GM23338 (cell line): ENCODE measurements at regions not wholly inside any gene's neighbourhood (a gene's known extent, or its start where the extent isn't known, plus 50 kb on each side); places are given as distances from the start of the nearest gene placed in this dataset.

ENCODE experiments used
- ATAC-seq: fragments of 200-7000 bp; cut with Tn5 transposase; 3 replicates; pipeline ENCODE4 v1.9.1; 2020
- DNase-seq: peaks from one replicate; pipeline ENCODE4 v3.0.0-alpha.2; 2015; ENCODE audit warnings: low spot score
- H2AFZ ChIP-seq: fragments of 200-600 bp; sonication (generic); 2 replicates; pipeline ENCODE4 v1.8.0; 2016; ENCODE audit warnings: antibody characterized with exemption, mild to moderate bottlenecking, moderate library complexity
- H3F3A ChIP-seq: fragments of 200-600 bp; sonication (generic); replicated peaks from 2 replicates; pipeline ENCODE4 v1.8.0; 2017; ENCODE audit warnings: antibody characterized with exemption, mixed run types, low read depth
- H3K27ac ChIP-seq: fragments of 200-600 bp; sonication (generic); 2 replicates; pipeline ENCODE4 v1.6.1; 2016; ENCODE audit warnings: low read depth
- H3K27me3 ChIP-seq: fragments of 200-600 bp; sonication (generic); 2 replicates; pipeline ENCODE4 v1.8.0; 2016; ENCODE audit warnings: mild to moderate bottlenecking, mixed run types, moderate library complexity; ENCODE audit not compliant: insufficient read depth
- H3K36me3 ChIP-seq: fragments of 200-600 bp; sonication (generic); 2 replicates; pipeline ENCODE4 v1.8.0; 2016; ENCODE audit warnings: mild to moderate bottlenecking; ENCODE audit not compliant: insufficient read depth
- H3K4me1 ChIP-seq: fragments of 200-600 bp; sonication (generic); 2 replicates; pipeline ENCODE4 v1.8.0; 2016; ENCODE audit warnings: mild to moderate bottlenecking, moderate library complexity; ENCODE audit not compliant: insufficient read depth
- H3K4me2 ChIP-seq: fragments of 200-600 bp; sonication (generic); 2 replicates; pipeline ENCODE4 v1.7.1; 2017; ENCODE audit warnings: mixed run types
- H3K4me3 ChIP-seq: fragments of 200-600 bp; sonication (generic); 2 replicates; pipeline ENCODE4 v1.6.1; 2016; ENCODE audit warnings: mixed run types
- H3K79me2 ChIP-seq: fragments of 200-600 bp; sonication (generic); replicated peaks from 2 replicates; pipeline ENCODE4 v1.8.0; 2017; ENCODE audit warnings: mild to moderate bottlenecking; ENCODE audit not compliant: insufficient read depth
- H3K9me2 ChIP-seq: fragments of 200-600 bp; sonication (generic); 2 replicates; pipeline ENCODE4 v1.8.0; 2017; ENCODE audit not compliant: insufficient read depth
- H4K20me1 ChIP-seq: fragments of 200-600 bp; sonication (generic); replicated peaks from 2 replicates; pipeline ENCODE4 v1.8.0; 2017; ENCODE audit warnings: mild to moderate bottlenecking; ENCODE audit not compliant: insufficient read depth
- H3K27ac Mint-ChIP-seq: 2 replicates; pipeline ENCODE4 v1.8.0; 2020; ENCODE audit warnings: inconsistent platforms, mild to moderate bottlenecking, moderate library complexity, mixed read lengths
- H3K27me3 Mint-ChIP-seq: 3 replicates; pipeline ENCODE4 v1.8.0; 2022; ENCODE audit warnings: low read depth, mild to moderate bottlenecking, moderate library complexity, mixed read lengths, inconsistent platforms; ENCODE audit not compliant: insufficient read depth, poor library complexity
- H3K36me3 Mint-ChIP-seq: 3 replicates; pipeline ENCODE4 v1.8.0; 2021; ENCODE audit warnings: low read depth, mild to moderate bottlenecking, inconsistent platforms, moderate library complexity, mixed read lengths
- H3K4me1 Mint-ChIP-seq: 3 replicates; pipeline ENCODE4 v1.8.0; 2020; ENCODE audit warnings: mild to moderate bottlenecking, inconsistent platforms, mixed read lengths
- H3K4me3 Mint-ChIP-seq: 3 replicates; pipeline ENCODE4 v1.8.0; 2021; ENCODE audit warnings: moderate library complexity, mild to moderate bottlenecking, inconsistent platforms, mixed read lengths
- H3K9me3 Mint-ChIP-seq: 3 replicates; pipeline ENCODE4 v1.8.0; 2020; ENCODE audit warnings: moderate library complexity, mild to moderate bottlenecking, inconsistent platforms, mixed read lengths
- CREB1 ChIP-seq: fragments of 250-450 bp; sonication (Bioruptor Pico); IDR thresholded peaks from 2 replicates; pipeline ENCODE4 v1.5.0; 2020; ENCODE audit warnings: low read depth, mild to moderate bottlenecking, moderate library complexity
- CTCF ChIP-seq, 2 experiments: fragments of 200-600 bp in 1 of 2; sonication (generic) in 1 of 2; conservative IDR thresholded peaks; 2 replicates each; pipeline versions ENCODE4 v1.5.1 to v1.6.1; 2016 to 2017; ENCODE audit warnings: antibody characterized with exemption in 2 of 2, low read depth in 2 of 2, mild to moderate bottlenecking in 2 of 2, moderate library complexity in 1 of 2
- ETS1 ChIP-seq: IDR thresholded peaks from 2 replicates; pipeline ENCODE4 v1.6.1; 2016; ENCODE audit warnings: antibody characterized with exemption
- EZH2 ChIP-seq: fragments of 200-600 bp; sonication (generic); IDR thresholded peaks from one replicate; pipeline ENCODE4 v1.8.0; 2017; ENCODE audit warnings: antibody characterized with exemption, mild to moderate bottlenecking, low read depth; ENCODE audit not compliant: unreplicated experiment
- EZH2phosphoT487 ChIP-seq: fragments of 200-600 bp; sonication (generic); IDR thresholded peaks from one replicate; pipeline ENCODE4 v1.8.1; 2018; ENCODE audit warnings: antibody characterized with exemption; ENCODE audit not compliant: unreplicated experiment
- JUNB ChIP-seq: IDR thresholded peaks from one replicate; pipeline ENCODE4 v1.6.1; 2016; ENCODE audit warnings: antibody characterized with exemption; ENCODE audit not compliant: unreplicated experiment
- NANOG ChIP-seq: IDR thresholded peaks from 2 replicates; pipeline ENCODE4 v1.6.1; 2016; ENCODE audit warnings: antibody characterized with exemption, borderline replicate concordance
- POLR2AphosphoS5 ChIP-seq: IDR thresholded peaks from 2 replicates; pipeline ENCODE4 v1.6.1; 2016; ENCODE audit warnings: antibody characterized with exemption, low read depth
- REST ChIP-seq: IDR thresholded peaks from one replicate; pipeline ENCODE4 v1.6.1; 2018; ENCODE audit warnings: antibody characterized with exemption; ENCODE audit not compliant: unreplicated experiment
- STAT1 ChIP-seq: IDR thresholded peaks from one replicate; pipeline ENCODE4 v1.6.1; 2016; ENCODE audit warnings: antibody characterized with exemption; ENCODE audit not compliant: unreplicated experiment
- ZNF114 ChIP-seq: fragments of 250-450 bp; sonication (Bioruptor Pico); IDR thresholded peaks from 2 replicates; pipeline ENCODE4 v1.5.0; 2020; ENCODE audit warnings: mild to moderate bottlenecking, moderate library complexity
- ZNF331 ChIP-seq: fragments of 250-450 bp; sonication (Bioruptor Pico); IDR thresholded peaks from 2 replicates; pipeline ENCODE4 v1.5.0; 2020; ENCODE audit warnings: low read depth, mild to moderate bottlenecking, moderate library complexity
- ZNF462 ChIP-seq: fragments of 250-450 bp; sonication (Bioruptor Pico); IDR thresholded peaks from 2 replicates; pipeline ENCODE4 v1.5.0; 2020; ENCODE audit warnings: mild to moderate bottlenecking, moderate library complexity

GRCh38 chr4:176906709-176907108, 114.0 kb upstream of the VEGFC start:
- TF ChIP-seq JUNB (no peak), ETS1 (no peak), REST (no peak), ZNF462 (CRISPR knock-in tag) (no peak), EZH2phosphoT487 (no peak), POLR2AphosphoS5 (no peak), CREB1 (CRISPR knock-in tag) (no peak), STAT1 (no peak), ZNF331 (CRISPR knock-in tag) (no peak), EZH2 (no peak), NANOG (no peak), ZNF114 (no peak), CTCF (conservative IDR thresholded peaks at IDR 0.05; ENCODE audit: low read depth in 2 of 2) (no peak)
- no peaks in the 10 kb centered on the region; the same call in 2 of the 3 replicates for H3K9me3 Mint-ChIP-seq
- H3K27me3 Mint-ChIP-seq, result no peaks in the 10 kb centered on the region
- no peak overlapping the region for H3K27ac Mint-ChIP-seq
- Histone ChIP-seq H3F3A (no peaks in the 10 kb centered on the region), H4K20me1 (no peaks in the 10 kb centered on the region), H3K36me3 (no peaks in the 10 kb centered on the region), H3K4me1 (no peaks in the 10 kb centered on the region), H3K27ac (no peak overlapping the region), H3K4me2 (no peak overlapping the region), H3K9me2 (no peaks in the 10 kb centered on the region), H3K79me2 (no peaks in the 10 kb centered on the region), H3K4me3 (no peak overlapping the region), H3K27me3 (no peaks in the 10 kb centered on the region), H2AFZ (no peak overlapping the region)
- no peak overlapping the region for H3K4me3 Mint-ChIP-seq
- DNase-seq (no peak), ATAC-seq (no peak)
- H3K36me3 Mint-ChIP-seq, result no peaks in the 10 kb centered on the region
- no peaks in the 10 kb centered on the region for H3K4me1 Mint-ChIP-seq
